B cell (primary cell): ENCODE measurements at regions not wholly inside any gene's neighbourhood (a gene's known extent, or its start where the extent isn't known, plus 50 kb on each side); places are given as distances from the start of the nearest gene placed in this dataset.

Experiments used
- ATAC-seq: fragments of 200-7000 bp; cut with Tn5 transposase; one replicate; pipeline ENCODE4 v1.10.0; 2021; ENCODE audit warnings: low read depth, mild to moderate bottlenecking, moderate number of reproducible peaks, moderate library complexity
- CTCF ChIA-PET: fragments of 350-600 bp; sonication (Branson Sonifier 250); formaldehyde crosslinking; loops from one replicate; lab custom pipeline; 2021; ENCODE audit warnings: antibody characterized with exemption, inconsistent platforms; lab: Charles Lee
- POLR2A ChIA-PET: fragments of 350-600 bp; sonication (Branson Sonifier 250); formaldehyde crosslinking; loops from one replicate; lab custom pipeline; 2021; ENCODE audit warnings: antibody characterized with exemption; lab: Charles Lee
- DNase-seq: peaks from one replicate; pipeline ENCODE4 v3.0.0; 2013
- H2AFZ ChIP-seq: 2 replicates; pipeline ENCODE4 v1.6.1; 2012; ENCODE audit warnings: mild to moderate bottlenecking, low read depth, low read length; ENCODE audit not compliant: insufficient read depth, poor library complexity, severe bottlenecking
- H3K27ac ChIP-seq, 2 donors: 1 replicate in 1 of 2; 2 replicates in 1 of 2; pipeline ENCODE4 v1.5.1; 2012 to 2013; ENCODE audit warnings: low read length in 2 of 2, mild to moderate bottlenecking in 2 of 2, moderate library complexity in 1 of 2
- H3K27me3 ChIP-seq, 4 experiments: fragments of 200-600 bp in 1 of 4; sonication (generic) in 1 of 4; replicated peaks in 1 of 4; 1 replicate in 2 of 4; 2 replicates in 2 of 4; pipeline versions ENCODE4 v1.6.1 to v1.7.0; 2013 to 2016; ENCODE audit warnings: low read length in 3 of 4, mild to moderate bottlenecking in 2 of 4, mixed read lengths in 1 of 4, moderate library complexity in 1 of 4; ENCODE audit not compliant: insufficient read depth in 4 of 4, control insufficient read depth in 3 of 4; ENCODE audit errors: control extremely low read depth in 1 of 4
- H3K36me3 ChIP-seq, 2 experiments: replicated peaks in 1 of 2; 1 replicate in 1 of 2; 2 replicates in 1 of 2; pipeline versions ENCODE4 v1.6.1 to v1.7.1; 2013; ENCODE audit warnings: low read length in 1 of 2; ENCODE audit not compliant: insufficient read depth in 2 of 2, control insufficient read depth in 1 of 2; ENCODE audit errors: control extremely low read depth in 1 of 2, extremely low read depth in 1 of 2
- H3K4me1 ChIP-seq, 2 donors: fragments of 200-600 bp in 1 of 2; sonication (generic) in 1 of 2; 1 replicate in 1 of 2; 2 replicates in 1 of 2; pipeline versions ENCODE4 v1.5.1 to v1.6.1; 2013 to 2017; ENCODE audit warnings: low read length in 2 of 2; ENCODE audit not compliant: control insufficient read depth in 2 of 2, insufficient read depth in 2 of 2
- H3K4me2 ChIP-seq: replicated peaks from 2 replicates; pipeline ENCODE3; 2012; ENCODE audit warnings: mild to moderate bottlenecking, low read depth, low read length; ENCODE audit not compliant: poor library complexity, severe bottlenecking
- H3K4me3 ChIP-seq, 5 experiments: fragments of 200-600 bp in 1 of 5; sonication (generic) in 1 of 5; 1 replicate in 3 of 5; 2 replicates in 2 of 5; pipeline versions ENCODE4 v1.5.1 to v1.7.0; 2011 to 2016; ENCODE audit warnings: low read length in 4 of 5, mild to moderate bottlenecking in 4 of 5, low read depth in 2 of 5, control low read depth in 1 of 5, moderate library complexity in 1 of 5; ENCODE audit not compliant: insufficient read depth in 1 of 5; ENCODE audit errors: control extremely low read depth in 1 of 5, extremely low read depth in 1 of 5
- H3K79me2 ChIP-seq: fragments of 200-600 bp; sonication (generic); one replicate; pipeline ENCODE4 v1.6.0; 2016; ENCODE audit warnings: low read length; ENCODE audit not compliant: control insufficient read depth, insufficient read depth
- H3K9ac ChIP-seq: fragments of 200-600 bp; sonication (generic); 2 replicates; pipeline ENCODE4 v1.6.1; 2017; ENCODE audit warnings: mild to moderate bottlenecking, low read length, moderate library complexity
- H3K9me3 ChIP-seq, 3 donors: one replicate each; pipeline versions ENCODE4 v1.6.1 to v1.7.1; 2013; ENCODE audit warnings: low read length in 2 of 3; ENCODE audit not compliant: control insufficient read depth in 2 of 3, insufficient read depth in 1 of 3; ENCODE audit errors: control extremely low read depth in 1 of 3
- H4K20me1 ChIP-seq: 2 replicates; pipeline ENCODE4 v1.6.0; 2012; ENCODE audit warnings: mild to moderate bottlenecking, low read length; ENCODE audit not compliant: insufficient read depth, control insufficient read depth, poor library complexity, severe bottlenecking
- H3K27ac Mint-ChIP-seq: one replicate; pipeline ENCODE4 v1.8.0; 2021; ENCODE audit warnings: mixed read lengths
- H3K27me3 Mint-ChIP-seq: one replicate; pipeline ENCODE4 v1.8.0; 2021; ENCODE audit warnings: mixed read lengths
- H3K4me1 Mint-ChIP-seq: one replicate; pipeline ENCODE4 v1.8.0; 2021; ENCODE audit warnings: mixed read lengths
- H3K4me3 Mint-ChIP-seq: one replicate; pipeline ENCODE4 v1.8.0; 2021; ENCODE audit warnings: mixed read lengths
- H3K9me3 Mint-ChIP-seq: one replicate; pipeline ENCODE4 v1.8.0; 2022; ENCODE audit warnings: mixed read lengths; ENCODE audit not compliant: insufficient read depth
- EZH2 ChIP-seq: IDR thresholded peaks from 2 replicates; pipeline ENCODE4 v1.6.1; 2012; ENCODE audit warnings: borderline replicate concordance, low read depth, mild to moderate bottlenecking, moderate library complexity, low read length; ENCODE audit not compliant: insufficient read depth, poor library complexity, severe bottlenecking
- WGBS: methylation state at CpG from one replicate; pipeline ENCODE4 v1.1.5; 2013; ENCODE audit warnings: missing lambda C conversion rate; ENCODE audit not compliant: insufficient coverage; 5-methylcytosine and 5-hydroxymethylcytosine counted together
- intact Hi-C: fragments of 100-400 bp; cut with micrococcal nuclease; formaldehyde crosslinking; loops from one replicate; pipeline ENCODE4 v1.10.0; 2022
- TF ChIP-seq, protein P1 (sequence below): fragments of 200-600 bp; IDR thresholded peaks from one replicate; pipeline ENCODE4 v1.8.0; 2022; ENCODE audit warnings: antibody characterized with exemption, mild to moderate bottlenecking

DNA sequence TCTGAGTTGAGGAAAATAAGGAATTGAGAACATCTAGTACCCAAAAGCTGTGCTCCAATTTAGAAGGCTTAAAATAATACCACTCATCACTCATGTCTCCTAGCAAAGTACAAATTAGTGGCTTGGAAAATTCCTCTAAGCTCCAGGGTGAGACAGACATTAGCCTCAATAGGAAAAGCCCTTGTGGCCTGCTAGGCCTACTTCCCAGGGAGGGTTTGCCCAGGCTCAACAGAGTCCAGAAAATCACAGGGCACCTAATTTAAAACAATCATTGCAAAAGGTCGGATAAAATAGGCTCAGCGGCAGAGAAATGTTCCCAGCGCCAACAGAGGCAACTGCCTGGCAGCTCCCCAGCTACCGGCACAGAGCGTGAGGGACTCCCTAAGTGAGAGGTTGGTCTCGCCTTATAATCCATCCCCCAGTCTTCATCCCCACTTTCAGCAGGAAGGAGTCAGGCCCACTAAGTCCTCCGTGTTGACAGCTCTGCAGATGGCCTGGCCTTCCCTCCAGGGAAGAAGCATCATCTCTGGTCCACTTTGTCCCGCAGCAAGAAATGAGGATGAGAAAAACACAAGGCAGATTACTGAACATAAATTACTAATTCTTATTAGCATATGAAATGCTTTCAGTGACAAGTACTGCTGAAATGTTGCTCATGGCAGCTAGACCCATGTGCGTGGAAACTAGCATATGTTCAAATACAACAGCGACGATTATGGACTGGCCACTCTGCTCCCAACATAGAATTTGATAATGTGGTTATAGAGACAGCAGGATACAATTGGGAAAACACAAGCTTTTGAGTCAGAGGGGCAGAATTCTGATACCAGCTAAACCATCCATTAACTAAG, 1177.7 kb upstream of the AUTS2 start:
- Mint-ChIP-seq H3K4me3 (no peak overlapping the region), H3K27me3 (no peaks in the 10 kb centered on the region), H3K27ac (no peak overlapping the region), H3K4me1 (no peaks in the 10 kb centered on the region), H3K9me3 (peaks cover 5% of the 10 kb centered on the region)
- no peak overlapping the region for H3K4me3 ChIP-seq
- H3K79me2 ChIP-seq, result no peaks in the 10 kb centered on the region
- no peak overlapping the region for H2AFZ ChIP-seq
- ChIA-PET POLR2A (no interaction called here), CTCF (no interaction called here)
- H3K27ac ChIP-seq, result no peak overlapping the region
- peaks cover 0 to 15% (median 2%) of the 10 kb centered on the region in 3 donors for H3K9me3 ChIP-seq
- intact Hi-C loops, result no loop called here
- no peak overlapping the region for H3K9ac ChIP-seq
- no peaks in the 10 kb centered on the region for H3K36me3 ChIP-seq
- H3K4me1 ChIP-seq, result no peaks in the 10 kb centered on the region
- TF ChIP-seq EZH2, result no peak
- TF ChIP-seq, protein P1, sequence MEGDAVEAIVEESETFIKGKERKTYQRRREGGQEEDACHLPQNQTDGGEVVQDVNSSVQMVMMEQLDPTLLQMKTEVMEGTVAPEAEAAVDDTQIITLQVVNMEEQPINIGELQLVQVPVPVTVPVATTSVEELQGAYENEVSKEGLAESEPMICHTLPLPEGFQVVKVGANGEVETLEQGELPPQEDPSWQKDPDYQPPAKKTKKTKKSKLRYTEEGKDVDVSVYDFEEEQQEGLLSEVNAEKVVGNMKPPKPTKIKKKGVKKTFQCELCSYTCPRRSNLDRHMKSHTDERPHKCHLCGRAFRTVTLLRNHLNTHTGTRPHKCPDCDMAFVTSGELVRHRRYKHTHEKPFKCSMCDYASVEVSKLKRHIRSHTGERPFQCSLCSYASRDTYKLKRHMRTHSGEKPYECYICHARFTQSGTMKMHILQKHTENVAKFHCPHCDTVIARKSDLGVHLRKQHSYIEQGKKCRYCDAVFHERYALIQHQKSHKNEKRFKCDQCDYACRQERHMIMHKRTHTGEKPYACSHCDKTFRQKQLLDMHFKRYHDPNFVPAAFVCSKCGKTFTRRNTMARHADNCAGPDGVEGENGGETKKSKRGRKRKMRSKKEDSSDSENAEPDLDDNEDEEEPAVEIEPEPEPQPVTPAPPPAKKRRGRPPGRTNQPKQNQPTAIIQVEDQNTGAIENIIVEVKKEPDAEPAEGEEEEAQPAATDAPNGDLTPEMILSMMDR, result no peak
- DNase-seq (no peak), ATAC-seq (no peak)
- H4K20me1 ChIP-seq, result no peaks in the 10 kb centered on the region
- H3K4me2 ChIP-seq, result no peak overlapping the region
- WGBS, result 94% methylated on average over 7 of the region's 11 CpGs
- H3K27me3 ChIP-seq, result no peaks in the 10 kb centered on the region

GRCh38 chr7:68421712-68422111, 1176.6 kb upstream of the AUTS2 start:
- no peak for DNase-seq
- ATAC-seq, result no peak
- WGBS, result no CpG with 5 or more reads among the region's 7 CpGs
- Histone ChIP-seq H3K9ac (no peak overlapping the region), H3K27me3 (no peaks in the 10 kb centered on the region), H3K36me3 (no peaks in the 10 kb centered on the region), H3K27ac (no peak overlapping the region), H4K20me1 (no peaks in the 10 kb centered on the region), H3K4me1 (no peaks in the 10 kb centered on the region), H3K4me2 (no peak overlapping the region), H3K4me3 (no peak overlapping the region), H3K79me2 (no peaks in the 10 kb centered on the region), H3K9me3 (peaks cover 0 to 11% (median 2%) of the 10 kb centered on the region in 3 donors), H2AFZ (no peak overlapping the region)
- Mint-ChIP-seq H3K4me1 (no peaks in the 10 kb centered on the region), H3K9me3 (peaks cover 5% of the 10 kb centered on the region), H3K27ac (no peak overlapping the region), H3K4me3 (no peak overlapping the region), H3K27me3 (no peaks in the 10 kb centered on the region)
- TF ChIP-seq, protein P1, result no peak
- no peak for TF ChIP-seq EZH2
- ChIA-PET CTCF (no interaction called here), POLR2A (no interaction called here)
- intact Hi-C loops, result no loop called here
